Endometrial microvascular endothelial cells (primary cell): ENCODE measurements at regions not wholly inside any gene's neighbourhood (a gene's known extent, or its start where the extent isn't known, plus 50 kb on each side); places are given as distances from the start of the nearest gene placed in this dataset.
"Not testable (repeated sequence)": the region's sequence is repeated elsewhere in the genome, so short reads cannot be mapped to it uniquely, and the experiment has no call there.

ENCODE experiments used
- in situ Hi-C: cut with HindIII; loops from 2 replicates; pipeline ENCODE4 v1.10.0; 2017; ENCODE audit warnings: low sequenced_read_pairs, low pct_unique_long_range_greater_than_20kb; ENCODE audit errors: inconsistent ontology term

GRCh38 chr10:36042135-36042534 lies 400.0 kb upstream of the FZD8 start:
- in situ Hi-C loops = no loop called here

DNA sequence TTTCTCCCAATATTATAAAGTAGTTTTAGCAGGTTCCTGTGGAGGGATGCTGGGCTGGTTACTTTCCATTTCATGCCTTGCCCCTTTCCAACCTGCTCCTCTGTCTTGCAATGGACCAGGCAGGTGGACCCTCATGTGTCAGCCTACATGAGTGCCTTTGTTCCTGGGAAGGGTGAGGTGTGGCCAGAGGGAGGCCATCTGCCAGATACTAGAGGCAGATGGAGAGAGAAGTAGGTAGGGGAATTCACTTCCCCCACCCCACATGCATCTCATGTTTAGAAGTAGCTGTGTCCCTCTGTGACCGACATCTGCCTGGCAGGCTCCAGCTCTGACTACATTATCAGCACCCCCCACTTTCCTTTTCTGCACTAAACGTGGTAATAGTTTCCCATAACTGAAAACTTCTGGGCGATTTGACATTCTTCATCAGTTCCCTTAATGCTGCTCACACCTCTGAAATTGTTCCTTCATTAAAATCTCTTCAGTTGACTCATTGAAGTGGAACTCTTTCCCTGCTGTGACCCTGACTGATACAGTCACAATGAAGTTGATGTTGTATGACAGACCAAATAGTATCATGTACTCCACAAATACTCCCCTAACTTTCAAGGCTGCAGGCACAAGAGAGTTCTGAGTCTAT lies 396.3 kb upstream of the FZD8 start:
- in situ Hi-C loops = no loop called here

DNA sequence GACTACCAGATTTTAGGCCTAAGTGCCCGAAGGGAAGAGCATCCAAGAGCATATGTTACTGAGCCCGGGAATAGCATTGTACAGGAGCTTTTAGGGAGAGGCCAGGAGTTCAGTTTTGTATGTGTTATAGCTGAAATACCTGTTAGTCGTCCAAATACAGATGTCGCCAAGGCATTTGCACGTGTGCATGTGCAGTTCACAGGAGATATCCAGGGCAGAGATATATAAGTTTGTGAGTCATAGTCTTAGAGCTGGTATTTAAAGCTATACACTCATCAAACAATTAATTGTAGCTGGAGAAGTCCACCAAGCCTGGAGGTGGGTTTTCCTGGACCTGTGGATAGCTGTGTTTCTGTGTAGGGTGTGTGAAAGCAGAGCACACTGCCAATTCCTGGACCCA lies 394.0 kb upstream of the FZD8 start:
- in situ Hi-C loops = no loop called here

DNA sequence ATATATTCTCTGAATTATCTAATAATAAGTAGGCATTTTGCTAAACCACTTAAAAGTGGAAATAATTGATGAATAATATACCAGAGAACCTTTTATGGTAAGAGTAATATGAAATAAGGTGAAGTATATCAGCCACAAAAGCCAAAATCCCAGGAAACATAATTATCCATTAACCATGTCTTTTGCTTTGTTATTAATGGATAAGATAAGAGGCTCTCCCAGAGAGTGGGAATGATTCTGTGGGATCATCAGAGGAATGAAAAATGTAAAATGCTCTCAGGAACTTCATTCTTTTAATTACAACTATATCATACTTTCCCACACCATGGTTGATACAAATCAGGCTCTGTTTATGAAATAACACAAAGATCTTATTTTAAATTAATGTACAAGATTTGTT lies 391.7 kb upstream of the FZD8 start:
- in situ Hi-C loops = no loop called here

GRCh38 chr10:36030516-36030915 lies 388.4 kb upstream of the FZD8 start:
- in situ Hi-C loops = no loop called here

- in situ Hi-C loops = no loop called here
These were observed 384.7 kb upstream of the FZD8 start for GRCh38 chr10:36026656-36027390.

- in situ Hi-C loops = no loop called here
These were observed 384.0 kb upstream of the FZD8 start for GRCh38 chr10:36026081-36026480.

DNA sequence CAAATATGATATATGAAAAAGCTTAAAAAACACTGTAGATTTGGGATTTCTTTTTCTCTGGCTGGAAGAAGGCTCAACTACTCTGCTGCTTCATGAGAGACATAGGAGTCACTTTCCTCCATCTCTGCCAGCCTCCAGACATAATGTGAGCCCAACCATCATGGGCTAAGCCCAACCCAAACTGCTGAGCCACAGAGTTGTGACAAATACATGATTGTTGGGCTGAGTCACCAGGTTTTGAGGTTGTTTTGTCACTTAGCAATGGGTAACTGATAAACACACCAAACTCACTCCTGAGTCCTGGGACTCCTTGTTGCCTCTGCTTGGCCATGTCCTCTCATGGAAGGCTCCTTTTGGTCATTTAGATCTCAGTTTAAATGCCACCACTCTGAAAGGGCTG lies 381.8 kb upstream of the FZD8 start:
- in situ Hi-C loops = no loop called here

DNA sequence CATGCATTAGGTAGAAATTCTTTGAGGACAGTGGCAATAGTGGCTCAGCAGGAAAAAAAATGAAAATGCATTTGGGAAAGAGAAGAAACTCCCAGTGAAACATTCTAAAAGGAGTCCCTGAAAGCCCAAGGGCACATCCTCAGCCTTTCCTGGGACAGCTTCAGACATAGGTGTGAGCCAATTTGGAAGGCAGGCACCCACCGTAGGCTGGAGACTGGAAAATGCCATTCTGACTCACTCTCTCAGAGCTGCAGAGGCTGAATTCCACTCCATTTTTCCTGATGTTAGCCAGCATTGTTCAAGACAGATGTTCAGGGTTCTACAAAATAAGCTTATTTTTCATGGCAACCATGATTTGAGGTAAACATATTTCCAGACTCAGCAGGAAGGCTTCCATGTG lies 379.0 kb upstream of the FZD8 start:
- in situ Hi-C loops = no loop called here

DNA sequence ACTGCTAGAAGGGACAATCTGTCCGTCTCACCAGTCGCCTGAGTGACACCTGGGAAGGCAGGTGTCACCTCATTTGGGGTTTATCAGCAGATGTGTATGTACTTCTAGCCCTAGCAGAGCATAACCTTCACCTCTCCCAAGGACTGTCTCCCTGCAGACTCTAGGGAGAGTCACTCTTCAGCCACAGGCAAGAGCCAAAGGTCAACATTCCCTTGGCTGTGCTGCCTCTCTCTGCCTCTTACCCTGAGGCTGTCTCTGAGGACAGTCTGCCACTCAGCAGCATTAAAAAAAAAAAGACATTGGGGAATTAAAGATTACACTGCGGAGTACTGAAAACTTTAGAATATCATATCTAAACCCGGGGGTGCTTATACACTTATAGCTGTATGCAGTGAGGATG lies 377.7 kb upstream of the FZD8 start:
- in situ Hi-C loops = no loop called here

- in situ Hi-C loops = no loop called here
These were observed 376.9 kb upstream of the FZD8 start for GRCh38 chr10:36018996-36019395.

DNA sequence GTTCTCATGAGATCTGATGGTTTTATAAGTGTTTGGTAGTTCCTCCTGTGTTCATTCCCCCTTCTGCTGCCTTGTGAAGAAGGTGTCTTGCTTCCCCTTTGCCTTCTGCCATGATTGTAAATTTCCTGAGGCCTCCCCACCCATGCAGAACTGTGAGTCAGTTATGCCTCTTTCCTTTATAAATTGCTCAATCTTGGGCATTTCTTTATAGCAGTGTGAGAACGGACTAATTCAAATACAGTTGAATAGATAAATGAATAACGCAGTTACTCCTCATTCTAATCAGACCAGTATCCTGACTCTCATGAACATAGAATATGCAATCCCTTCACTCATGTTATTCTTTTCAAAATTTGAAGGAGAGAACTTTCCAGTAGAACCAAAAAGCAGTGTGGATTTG lies 375.0 kb upstream of the FZD8 start:
- in situ Hi-C loops = no loop called here

DNA sequence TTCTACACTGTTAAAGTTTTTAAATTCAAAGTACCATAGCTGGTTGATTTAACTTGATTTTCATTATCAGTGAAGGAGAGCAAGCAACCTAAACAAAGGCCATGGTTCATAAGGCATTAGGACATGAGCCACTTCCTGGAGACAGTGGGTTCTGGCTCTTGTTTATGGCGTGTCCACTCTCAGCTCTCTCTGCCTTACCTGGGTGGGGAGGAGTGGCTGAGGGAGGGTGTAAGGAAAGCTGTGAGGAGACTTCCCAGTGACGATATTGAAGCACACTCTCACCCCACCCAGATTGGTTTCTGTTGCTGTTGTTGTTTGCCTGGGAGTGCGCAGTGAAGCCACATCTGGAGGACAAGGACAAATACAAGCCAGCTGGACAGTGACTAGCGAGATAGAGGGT lies 365.3 kb upstream of the FZD8 start:
- in situ Hi-C loops = no loop called here

GRCh38 chr10:36003688-36004087 lies 361.6 kb upstream of the FZD8 start:
- in situ Hi-C loops = no loop called here

DNA sequence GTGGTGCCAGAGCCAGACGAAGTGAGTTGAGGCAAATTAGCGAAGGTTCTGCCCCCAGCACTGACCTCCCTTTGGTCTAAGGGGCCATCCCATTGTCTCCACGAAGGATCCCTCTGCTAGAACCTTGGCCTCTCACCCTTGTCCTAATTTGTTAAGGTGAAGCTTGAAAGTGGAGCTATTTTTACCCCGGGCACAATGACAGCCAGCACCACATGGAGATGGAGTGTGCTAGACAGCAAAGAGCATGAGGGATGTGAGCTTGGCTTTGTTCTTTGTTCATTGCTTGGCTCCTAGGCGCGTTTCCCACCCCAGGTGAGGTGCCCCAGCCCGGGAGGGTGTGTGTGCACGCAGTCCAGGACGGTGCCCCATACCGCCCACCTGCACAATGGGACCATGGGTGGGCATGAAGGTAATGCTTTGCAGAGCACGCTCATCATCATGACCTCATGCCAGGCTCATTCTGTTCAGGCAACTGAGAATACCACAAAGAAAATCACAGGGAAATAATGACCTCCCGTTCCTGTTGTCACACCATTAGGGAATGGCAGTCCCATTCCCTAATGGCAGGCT lies 361.0 kb upstream of the FZD8 start:
- in situ Hi-C loops = no loop called here

DNA sequence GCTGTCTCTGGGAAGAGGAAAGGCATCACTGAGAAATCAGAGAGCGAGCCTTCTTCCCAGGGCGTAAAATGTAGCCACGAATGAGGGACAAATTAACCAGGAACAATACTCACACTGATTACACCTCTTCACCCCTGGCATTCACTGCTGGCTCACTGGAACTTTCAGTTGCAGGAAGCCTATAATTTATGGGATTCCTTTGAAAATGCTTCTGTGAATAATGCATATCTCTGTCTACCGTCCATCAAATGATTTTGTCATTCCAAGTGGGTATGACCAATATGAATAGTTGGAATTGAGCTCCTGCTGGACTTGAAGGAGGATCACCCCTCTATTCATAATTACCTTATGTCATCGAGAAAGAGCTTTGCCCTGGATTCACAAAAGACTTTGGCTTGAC lies 360.3 kb upstream of the FZD8 start:
- in situ Hi-C loops = no loop called here

DNA sequence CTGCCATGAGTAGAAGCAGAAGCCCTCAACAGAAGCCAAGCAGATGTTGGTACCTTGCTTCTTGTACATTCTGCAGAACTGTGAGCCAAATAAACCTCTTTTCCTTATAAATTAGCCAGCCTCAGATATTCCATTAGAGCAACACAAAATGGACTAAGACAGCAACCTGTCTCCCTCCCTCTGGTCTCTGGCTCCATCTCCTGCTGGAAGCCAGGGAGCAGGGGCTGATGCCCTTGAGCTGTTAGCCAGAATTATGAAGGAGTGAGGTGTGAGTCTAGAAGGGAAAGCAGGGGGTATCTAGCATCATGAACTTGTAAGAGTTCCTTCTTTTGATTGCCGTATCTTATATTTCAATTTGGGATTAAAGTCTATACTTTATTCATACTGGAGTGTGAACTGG lies 358.7 kb upstream of the FZD8 start:
- in situ Hi-C loops = not testable (repeated sequence)

GRCh38 chr10:35998026-35998425 lies 355.9 kb upstream of the FZD8 start:
- in situ Hi-C loops = no loop called here

GRCh38 chr10:35995485-35995884 lies 353.4 kb upstream of the FZD8 start:
- in situ Hi-C loops = no loop called here
